IMR-90 (cell line): ENCODE measurements at regions not wholly inside any gene's neighbourhood (a gene's known extent, or its start where the extent isn't known, plus 50 kb on each side); places are given as distances from the start of the nearest gene placed in this dataset.

ENCODE experiments used
- ATAC-seq: fragments of 200-7000 bp; cut with Tn5 transposase; 2 replicates; pipeline ENCODE4 v1.9.1; 2020; ENCODE audit warnings: low read depth, mild to moderate bottlenecking, moderate library complexity
- BruUV-seq: library from RNA; stranded (reverse); fragments of 400-500 nt; replicated peaks from 2 replicates; lab custom pipeline; 2021; lab: Mats Ljungman, UMichigan
- CTCF ChIA-PET: fragments of 300-600 bp; formaldehyde crosslinking; extraction: SDS; loops from one replicate; lab custom pipeline; 2021; ENCODE audit warnings: antibody characterized with exemption; lab: Yijun Ruan, JAX
- POLR2A ChIA-PET: fragments of 300-600 bp; sonication (Branson Sonifier 250); formaldehyde crosslinking; loops from one replicate; lab custom pipeline; 2022; ENCODE audit warnings: antibody characterized with exemption; ENCODE audit not compliant: unreplicated experiment; lab: Charles Lee
- DNase-seq: peaks from one replicate; pipeline ENCODE4 v3.0.0; 2013
- H2AFZ ChIP-seq: replicated peaks from 2 replicates; pipeline ENCODE3; 2013; ENCODE audit warnings: low read length, mild to moderate bottlenecking; ENCODE audit not compliant: poor library complexity
- H2AK5ac ChIP-seq: 2 replicates; pipeline ENCODE4 v1.6.1; 2013; ENCODE audit warnings: low read depth, low read length, inconsistent platforms
- H2AK9ac ChIP-seq: replicated peaks from 2 replicates; pipeline ENCODE3; 2013; ENCODE audit warnings: mild to moderate bottlenecking, low read depth, low read length, moderate library complexity; ENCODE audit not compliant: poor library complexity
- H2BK120ac ChIP-seq: 2 replicates; pipeline ENCODE4 v1.6.1; 2013; ENCODE audit warnings: low read depth, low read length, inconsistent platforms
- H2BK15ac ChIP-seq: 3 replicates; pipeline ENCODE4 v1.6.1; 2013; ENCODE audit warnings: low read depth, low read length, inconsistent platforms
- H2BK20ac ChIP-seq: 2 replicates; pipeline ENCODE4 v1.6.1; 2013; ENCODE audit warnings: low read depth, mild to moderate bottlenecking, inconsistent platforms, low read length, moderate library complexity
- H2BK5ac ChIP-seq: 2 replicates; pipeline ENCODE4 v1.6.1; 2013; ENCODE audit warnings: mild to moderate bottlenecking, low read depth, low read length, inconsistent platforms; ENCODE audit not compliant: poor library complexity, severe bottlenecking
- H3K14ac ChIP-seq: replicated peaks from 2 replicates; pipeline ENCODE4 v1.6.1; 2013; ENCODE audit warnings: low read depth, low read length, inconsistent platforms
- H3K18ac ChIP-seq: 2 replicates; pipeline ENCODE4 v1.6.1; 2013; ENCODE audit warnings: low read depth, low read length, control low read depth
- H3K23ac ChIP-seq: 2 replicates; pipeline ENCODE4 v1.6.1; 2013; ENCODE audit warnings: low read depth, low read length, inconsistent platforms
- H3K27ac ChIP-seq: 2 replicates; pipeline ENCODE4 v1.5.1; 2013; ENCODE audit warnings: mild to moderate bottlenecking, control low read depth, low read length; ENCODE audit not compliant: insufficient read depth
- H3K27me3 ChIP-seq: 2 replicates; pipeline ENCODE4 v1.6.1; 2013; ENCODE audit warnings: low read length; ENCODE audit not compliant: control insufficient read depth, insufficient read depth
- H3K36me3 ChIP-seq: 2 replicates; pipeline ENCODE4 v1.6.1; 2013; ENCODE audit warnings: low read length, mixed read lengths; ENCODE audit not compliant: control insufficient read depth, insufficient read depth
- H3K4ac ChIP-seq: 2 replicates; pipeline ENCODE4 v1.6.1; 2013; ENCODE audit warnings: low read depth, low read length, inconsistent platforms
- H3K4me1 ChIP-seq: 2 replicates; pipeline ENCODE4 v1.6.1; 2013; ENCODE audit warnings: low read length, mixed read lengths; ENCODE audit not compliant: control insufficient read depth, insufficient read depth
- H3K4me2 ChIP-seq: 2 replicates; pipeline ENCODE4 v1.6.1; 2013; ENCODE audit warnings: low read depth, mild to moderate bottlenecking, control low read depth, low read length, moderate library complexity
- H3K4me3 ChIP-seq: 2 replicates; pipeline ENCODE4 v1.5.1; 2013; ENCODE audit warnings: low read depth, mild to moderate bottlenecking, control low read depth, low read length, moderate library complexity; ENCODE audit not compliant: insufficient read depth
- H3K56ac ChIP-seq: 2 replicates; pipeline ENCODE4 v1.6.1; 2013; ENCODE audit warnings: low read length, inconsistent platforms; ENCODE audit not compliant: insufficient read depth; ENCODE audit errors: extremely low read depth
- H3K79me1 ChIP-seq, 2 experiments: 2 replicates each; pipeline ENCODE4 v1.6.1; 2013; ENCODE audit warnings: low read length in 2 of 2, inconsistent platforms in 1 of 2, low read depth in 1 of 2
- H3K9ac ChIP-seq: 2 replicates; pipeline ENCODE4 v1.6.1; 2013; ENCODE audit warnings: low read depth, low read length, control low read depth
- H3K9me1 ChIP-seq: 2 replicates; pipeline ENCODE4 v1.6.1; 2013; ENCODE audit warnings: low read length, inconsistent platforms; ENCODE audit not compliant: insufficient read depth
- H3K9me3 ChIP-seq: 2 replicates; pipeline ENCODE4 v1.6.1; 2013; ENCODE audit warnings: low read length; ENCODE audit not compliant: control insufficient read depth, insufficient read depth
- H4K20me1 ChIP-seq: 2 replicates; pipeline ENCODE4 v1.6.1; 2013; ENCODE audit warnings: low read length, inconsistent platforms; ENCODE audit not compliant: insufficient read depth
- H4K5ac ChIP-seq: 2 replicates; pipeline ENCODE4 v1.6.1; 2013; ENCODE audit warnings: mild to moderate bottlenecking, low read depth, low read length, control low read depth
- H4K8ac ChIP-seq, 2 experiments: 2 replicates each; pipeline ENCODE4 v1.6.1; 2013; ENCODE audit warnings: low read depth in 2 of 2, low read length in 2 of 2, control low read depth in 1 of 2, inconsistent platforms in 1 of 2
- H4K91ac ChIP-seq: 2 replicates; pipeline ENCODE4 v1.6.1; 2013; ENCODE audit warnings: low read depth, low read length, inconsistent platforms; ENCODE audit not compliant: insufficient read depth
- BHLHE40 ChIP-seq: fragments of 150-350 bp; IDR thresholded peaks from 2 replicates; pipeline ENCODE4 v1.6.1; 2016; ENCODE audit warnings: mild to moderate bottlenecking, low read depth, low read length
- CEBPB ChIP-seq: IDR thresholded peaks from 2 replicates; pipeline ENCODE4 v1.6.1; 2012; ENCODE audit warnings: low read depth, low read length, improper control_type of control experiment
- FOS ChIP-seq: fragments of 150-350 bp; IDR thresholded peaks from 2 replicates; pipeline ENCODE4 v1.6.1; 2016; ENCODE audit warnings: low read depth, low read length
- MXI1 ChIP-seq: IDR thresholded peaks from 2 replicates; pipeline ENCODE4 v1.6.1; 2012; ENCODE audit warnings: low read depth, mild to moderate bottlenecking, low read length, moderate library complexity, borderline replicate concordance
- NFE2L2 ChIP-seq: fragments of 150-350 bp; IDR thresholded peaks from 2 replicates; pipeline ENCODE4 v1.6.1; 2016; ENCODE audit warnings: low read depth, mild to moderate bottlenecking, low read length
- POLR2A ChIP-seq: IDR thresholded peaks from 2 replicates; pipeline ENCODE4 v1.6.1; 2012; ENCODE audit warnings: mild to moderate bottlenecking, low read depth, low read length
- WGBS, 2 experiments: methylation state at CpG; one replicate each; pipeline versions ENCODE4 v1.1.5 to v1.1.7; 2013; ENCODE audit warnings: missing lambda C conversion rate in 2 of 2; ENCODE audit not compliant: insufficient read length in 1 of 2; ENCODE audit errors: extremely low coverage in 2 of 2; 5-methylcytosine and 5-hydroxymethylcytosine counted together
- dilution Hi-C: fragments of 300-500 bp; cut with HindIII; formaldehyde crosslinking; loops from one replicate; pipeline ENCODE4 v1.14.3; 2018; ENCODE audit warnings: low sequenced_read_pairs; ENCODE audit not compliant: unreplicated experiment
- in situ Hi-C: fragments of 300-500 bp; cut with MboI; formaldehyde crosslinking; loops from 3 replicates; pipeline ENCODE4 v1.14.3; 2019; ENCODE audit warnings: low sequenced_read_pairs, inconsistent platforms, mixed read lengths
- intact Hi-C: fragments of 100-400 bp; cut with micrococcal nuclease; formaldehyde crosslinking; loops from 2 replicates; pipeline ENCODE4 v1.10.0; 2022

GRCh38 chr3:78476076-78476475 lies 1291.7 kb downstream of the ROBO1 start:
- POLR2A ChIA-PET, result no interaction called here
- Histone ChIP-seq H2AK9ac (no peak overlapping the region), H3K9ac (no peak overlapping the region), H3K27ac (no peak overlapping the region), H2BK120ac (no peak overlapping the region), H2AFZ (no peak overlapping the region), H3K4me3 (no peak overlapping the region), H2BK5ac (no peak overlapping the region), H3K9me1 (no peaks in the 10 kb centered on the region), H2BK20ac (no peak overlapping the region), H4K5ac (no peak overlapping the region), H4K20me1 (no peaks in the 10 kb centered on the region), H3K23ac (no peak overlapping the region), H4K91ac (no peak overlapping the region), H3K36me3 (no peaks in the 10 kb centered on the region), H3K4me1 (no peaks in the 10 kb centered on the region), H2AK5ac (no peak overlapping the region), H4K8ac (no peak overlapping the region), H3K9me3 (no peaks in the 10 kb centered on the region; the same call in 1 of the 2 replicates), H3K4me2 (no peak overlapping the region), H2BK15ac (no peak overlapping the region), H3K18ac (no peak overlapping the region), H3K56ac (no peak overlapping the region), H3K4ac (no peak overlapping the region), H3K79me1 (no peaks in the 10 kb centered on the region), H3K14ac (no peak overlapping the region), H3K27me3 (no peaks in the 10 kb centered on the region)
- ATAC-seq (no peak), DNase-seq (no peak)
- whole genome bisulfite sequencing, 2 experiments, result no CpG with 5 or more reads among the region's 3 CpGs
- CTCF ChIA-PET, result no interaction called here
- TF ChIP-seq BHLHE40, result no peak
- TF ChIP-seq POLR2A, result no peak
- TF ChIP-seq FOS, result no peak
- TF ChIP-seq NFE2L2, result no peak
- TF ChIP-seq CEBPB, result no peak
- no peak for TF ChIP-seq MXI1
- dilution Hi-C loops (no loop called here), intact Hi-C loops (no loop called here), in situ Hi-C loops (no loop called here)
- BruUV-seq, result no TSS peak
